ENCODE measurements at regions not wholly inside any gene's neighbourhood (a gene's known extent, or its start where the extent isn't known, plus 50 kb on each side); places are given as distances from the start of the nearest gene placed in this dataset.

DNA sequence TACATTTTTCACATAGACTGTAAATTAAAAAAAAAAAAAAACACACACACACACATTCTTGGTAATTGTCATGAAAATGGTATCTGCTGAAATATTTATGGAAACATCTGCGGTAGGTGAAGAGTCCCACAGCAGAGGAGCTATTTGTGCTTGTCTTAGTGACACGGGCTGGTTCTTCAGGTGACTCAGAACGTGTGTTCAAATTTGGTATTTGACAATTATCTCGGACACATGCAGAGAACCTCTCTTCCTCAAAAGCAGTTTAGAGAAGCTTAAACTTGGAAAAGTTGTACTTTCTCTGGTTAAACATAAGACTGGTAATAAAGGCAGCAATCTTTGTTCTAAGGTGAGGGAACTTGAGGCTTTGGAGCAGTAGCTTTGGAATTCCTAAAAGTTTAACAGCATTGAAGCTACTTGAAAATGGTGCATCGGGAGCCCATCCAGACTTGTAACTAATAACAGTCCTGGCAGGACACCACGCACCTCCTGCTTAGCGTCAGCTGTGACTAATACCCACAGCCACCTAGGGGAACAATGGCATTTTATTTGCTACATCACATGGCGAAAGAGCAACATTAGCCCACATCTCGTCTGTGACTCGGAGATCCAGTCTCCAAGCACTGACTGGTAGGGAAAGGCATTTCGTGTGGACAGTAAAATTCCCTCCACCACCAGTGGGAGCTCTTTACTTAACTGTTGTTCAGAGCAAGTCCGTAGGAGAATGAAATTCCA lies 1505.1 kb upstream of the SLC10A2 start:
- peak; percentile 62 to 69 for DNase-seq
- no peak overlapping the region for H3K27ac ChIP-seq
- no peaks in the 10 kb centered on the region for H3K9me3 ChIP-seq
- H3K27me3 ChIP-seq: no peaks in the 10 kb centered on the region
- no peaks in the 10 kb centered on the region for H3K36me3 ChIP-seq
- intact Hi-C loops (cut with DNase I; ENCODE audit: low total_unique reads): loop anchor here (10.0 kb wide), 1 partner anchor 1963 kb away; the partner anchor contains the start of gene EFNB2
- H3K4me3 ChIP-seq: no peak overlapping the region
- peaks cover 0 to 8% (median 0%) of the 10 kb centered on the region in 4 donors for H3K4me1 ChIP-seq
- TF ChIP-seq, protein P1, sequence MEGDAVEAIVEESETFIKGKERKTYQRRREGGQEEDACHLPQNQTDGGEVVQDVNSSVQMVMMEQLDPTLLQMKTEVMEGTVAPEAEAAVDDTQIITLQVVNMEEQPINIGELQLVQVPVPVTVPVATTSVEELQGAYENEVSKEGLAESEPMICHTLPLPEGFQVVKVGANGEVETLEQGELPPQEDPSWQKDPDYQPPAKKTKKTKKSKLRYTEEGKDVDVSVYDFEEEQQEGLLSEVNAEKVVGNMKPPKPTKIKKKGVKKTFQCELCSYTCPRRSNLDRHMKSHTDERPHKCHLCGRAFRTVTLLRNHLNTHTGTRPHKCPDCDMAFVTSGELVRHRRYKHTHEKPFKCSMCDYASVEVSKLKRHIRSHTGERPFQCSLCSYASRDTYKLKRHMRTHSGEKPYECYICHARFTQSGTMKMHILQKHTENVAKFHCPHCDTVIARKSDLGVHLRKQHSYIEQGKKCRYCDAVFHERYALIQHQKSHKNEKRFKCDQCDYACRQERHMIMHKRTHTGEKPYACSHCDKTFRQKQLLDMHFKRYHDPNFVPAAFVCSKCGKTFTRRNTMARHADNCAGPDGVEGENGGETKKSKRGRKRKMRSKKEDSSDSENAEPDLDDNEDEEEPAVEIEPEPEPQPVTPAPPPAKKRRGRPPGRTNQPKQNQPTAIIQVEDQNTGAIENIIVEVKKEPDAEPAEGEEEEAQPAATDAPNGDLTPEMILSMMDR (IDR thresholded peaks at IDR 0.05): peak; percentile 51 to 55

DNA sequence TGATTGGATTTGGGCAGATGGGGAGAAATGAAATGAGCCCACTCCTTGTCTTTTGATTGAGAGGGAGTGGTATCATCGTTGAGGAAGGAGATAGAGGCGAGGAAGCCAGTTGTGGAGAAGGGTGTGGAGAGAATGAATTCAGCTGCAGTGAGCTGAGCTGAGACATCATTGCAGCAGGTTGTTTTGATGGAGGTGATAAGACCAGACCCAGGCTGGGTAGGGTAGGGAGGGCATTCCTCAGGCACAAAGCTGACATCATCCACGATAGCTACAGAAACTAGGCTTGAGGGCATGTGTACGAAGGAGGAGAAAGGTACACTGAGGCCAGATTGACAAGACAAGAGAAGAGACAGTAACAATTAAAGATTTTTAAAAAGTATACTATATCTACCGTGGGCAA lies 1500.9 kb upstream of the SLC10A2 start:
- intact Hi-C loops (cut with DNase I; ENCODE audit: low total_unique reads): no loop called here
- Histone ChIP-seq H3K4me1 (peaks cover 0 to 5% (median 0%) of the 10 kb centered on the region in 4 donors), H3K9me3 (no peaks in the 10 kb centered on the region), H3K27ac (no peak overlapping the region), H3K36me3 (no peaks in the 10 kb centered on the region), H3K4me3 (no peak overlapping the region), H3K27me3 (no peaks in the 10 kb centered on the region)
- TF ChIP-seq, protein P1 (IDR thresholded peaks at IDR 0.05): no peak
- no peak for DNase-seq

DNA sequence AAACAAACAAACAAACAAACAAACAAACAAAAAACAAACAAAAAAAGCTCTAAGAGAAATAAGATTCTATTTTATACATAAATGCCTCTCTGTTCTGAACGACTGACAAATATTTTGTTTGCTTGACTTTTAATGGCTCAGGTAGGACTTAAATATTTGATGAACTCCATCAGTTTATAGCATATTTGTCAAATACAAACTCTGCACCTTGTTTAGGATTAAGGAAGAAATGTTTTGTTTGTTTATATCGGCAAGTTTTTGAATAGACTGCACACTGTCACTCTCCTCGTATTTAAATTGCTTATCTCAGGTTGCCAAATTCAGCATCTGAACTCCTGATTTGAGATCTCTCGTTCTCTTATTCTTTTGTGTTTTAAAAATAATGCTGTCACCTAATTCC lies 1499.7 kb upstream of the SLC10A2 start:
- Histone ChIP-seq H3K27ac (no peak overlapping the region), H3K4me3 (no peak overlapping the region), H3K36me3 (no peaks in the 10 kb centered on the region), H3K9me3 (no peaks in the 10 kb centered on the region), H3K27me3 (no peaks in the 10 kb centered on the region), H3K4me1 (no peaks in the 10 kb centered on the region)
- no peak for DNase-seq
- intact Hi-C loops (cut with DNase I; ENCODE audit: low total_unique reads): no loop called here
- TF ChIP-seq, protein P1 (IDR thresholded peaks at IDR 0.05): no peak

DNA sequence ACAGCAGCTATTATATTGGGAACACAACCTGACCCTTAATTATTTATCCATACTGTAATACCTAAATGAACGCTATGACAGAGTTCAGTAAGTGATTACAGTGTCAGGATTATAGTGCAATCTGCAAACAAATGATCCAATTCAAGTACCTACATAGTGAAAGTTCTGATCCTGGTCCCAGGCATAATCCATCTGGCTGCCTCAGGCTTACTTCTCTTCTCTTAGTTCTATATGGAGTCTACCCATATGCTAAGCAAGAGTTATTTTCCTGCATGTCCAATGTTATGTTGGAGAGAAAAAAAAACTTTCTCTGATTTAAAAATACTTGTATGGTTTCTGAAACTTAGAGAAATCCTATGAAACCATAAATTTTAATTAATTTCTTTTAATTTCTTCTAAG lies 1487.7 kb upstream of the SLC10A2 start:
- no peak for DNase-seq
- H3K27me3 ChIP-seq: no peaks in the 10 kb centered on the region
- H3K36me3 ChIP-seq: no peaks in the 10 kb centered on the region
- TF ChIP-seq, protein P1 (IDR thresholded peaks at IDR 0.05): no peak
- no peaks in the 10 kb centered on the region for H3K9me3 ChIP-seq
- H3K27ac ChIP-seq: no peak overlapping the region
- H3K4me3 ChIP-seq: no peak overlapping the region
- intact Hi-C loops (cut with DNase I; ENCODE audit: low total_unique reads): no loop called here
- H3K4me1 ChIP-seq: peaks cover 0 to 5% (median 0%) of the 10 kb centered on the region in 4 donors

- H3K36me3 ChIP-seq: no peaks in the 10 kb centered on the region
- TF ChIP-seq, protein P1 (IDR thresholded peaks at IDR 0.05): no peak
- intact Hi-C loops (cut with DNase I; ENCODE audit: low total_unique reads): no loop called here
Observed at GRCh38 chr13:104553186-104553585, 1487.0 kb upstream of the SLC10A2 start.

More at GRCh38 chr13:104553186-104553585, 1487.0 kb upstream of the SLC10A2 start:
- no peak for DNase-seq
- H3K9me3 ChIP-seq: no peaks in the 10 kb centered on the region
- peaks cover 0 to 5% (median 0%) of the 10 kb centered on the region in 4 donors for H3K4me1 ChIP-seq
- H3K27ac ChIP-seq: no peak overlapping the region
- no peaks in the 10 kb centered on the region for H3K27me3 ChIP-seq
- H3K4me3 ChIP-seq: no peak overlapping the region
